ENCODE measurements at regions not wholly inside any gene's neighbourhood (a gene's known extent, or its start where the extent isn't known, plus 50 kb on each side); places are given as distances from the start of the nearest gene placed in this dataset.

- H3K27me3 ChIP-seq (ENCODE audit: control insufficient read depth, insufficient read depth, low read length): no peaks in the 10 kb centered on the region
- H3K27ac ChIP-seq (ENCODE audit: low read depth, low read length): no peak overlapping the region
- no peaks in the 10 kb centered on the region for H3K36me3 ChIP-seq (ENCODE audit: control insufficient read depth, insufficient read depth, low read length)
- H3K4me3 ChIP-seq (ENCODE audit: low read length): no peak overlapping the region
- no peaks in the 10 kb centered on the region for H3K4me1 ChIP-seq (ENCODE audit: control insufficient read depth, insufficient read depth, low read length)
- H3K9ac ChIP-seq (ENCODE audit: low read length): no peak overlapping the region
Measured at GRCh38 chr18:29644276-29644675, 1398.3 kb downstream of the DSC3 start.

- Histone ChIP-seq H3K27ac (ENCODE audit: low read depth, low read length) (no peak overlapping the region), H3K36me3 (ENCODE audit: control insufficient read depth, insufficient read depth, low read length) (no peaks in the 10 kb centered on the region), H3K4me3 (ENCODE audit: low read length) (no peak overlapping the region), H3K4me1 (ENCODE audit: control insufficient read depth, insufficient read depth, low read length) (no peaks in the 10 kb centered on the region), H3K9ac (ENCODE audit: low read length) (no peak overlapping the region), H3K27me3 (ENCODE audit: control insufficient read depth, insufficient read depth, low read length) (no peaks in the 10 kb centered on the region)
Measured at GRCh38 chr18:29629493-29630036, 1413.0 kb downstream of the DSC3 start.

DNA sequence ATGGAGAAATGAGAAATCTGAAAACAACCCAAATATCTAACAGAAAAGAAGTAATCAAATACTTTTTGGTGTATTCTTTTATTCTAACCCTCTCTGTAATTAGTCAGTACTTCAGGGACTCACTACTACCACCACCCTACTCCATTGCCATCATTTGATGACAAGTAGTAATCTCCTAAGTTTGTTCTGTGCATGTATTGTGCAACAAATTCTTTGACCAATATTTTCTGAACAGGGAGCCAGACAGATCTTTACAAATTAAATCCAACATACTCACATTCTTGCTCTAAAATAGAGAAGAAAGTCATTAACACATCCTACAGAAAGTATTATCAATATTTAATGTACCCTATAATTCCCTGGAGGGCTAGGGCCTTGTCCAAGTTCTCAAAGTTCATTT, 1416.4 kb downstream of the DSC3 start:
- Histone ChIP-seq H3K4me3 (ENCODE audit: low read length) (no peak overlapping the region), H3K4me1 (ENCODE audit: control insufficient read depth, insufficient read depth, low read length) (no peaks in the 10 kb centered on the region), H3K27me3 (ENCODE audit: control insufficient read depth, insufficient read depth, low read length) (no peaks in the 10 kb centered on the region), H3K36me3 (ENCODE audit: control insufficient read depth, insufficient read depth, low read length) (no peaks in the 10 kb centered on the region), H3K9ac (ENCODE audit: low read length) (no peak overlapping the region), H3K27ac (ENCODE audit: low read depth, low read length) (no peak overlapping the region)

GRCh38 chr18:29616867-29617266, 1425.7 kb downstream of the DSC3 start:
- Histone ChIP-seq H3K4me3 (ENCODE audit: low read length) (no peak overlapping the region), H3K27me3 (ENCODE audit: control insufficient read depth, insufficient read depth, low read length) (no peaks in the 10 kb centered on the region), H3K4me1 (ENCODE audit: control insufficient read depth, insufficient read depth, low read length) (no peaks in the 10 kb centered on the region), H3K36me3 (ENCODE audit: control insufficient read depth, insufficient read depth, low read length) (no peaks in the 10 kb centered on the region), H3K9ac (ENCODE audit: low read length) (no peak overlapping the region), H3K27ac (ENCODE audit: low read depth, low read length) (no peak overlapping the region)

DNA sequence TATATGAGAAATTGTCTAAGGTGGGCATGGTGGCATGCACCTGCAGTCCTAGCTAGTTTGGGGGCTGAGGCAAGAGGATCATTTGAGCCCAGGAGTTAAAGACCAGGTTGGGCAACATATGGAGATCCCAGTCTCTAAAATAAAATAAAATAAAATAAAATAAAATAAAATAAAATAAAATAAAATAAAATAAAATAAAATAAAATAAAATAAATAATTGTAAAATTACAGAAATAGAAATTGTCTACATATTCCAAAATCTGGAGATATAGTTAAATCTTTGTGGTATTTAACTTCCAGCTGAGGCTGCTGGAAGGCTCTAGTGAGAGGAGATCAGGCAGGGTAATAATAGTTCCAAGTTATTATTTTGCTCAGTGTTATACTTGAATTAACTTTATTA, 1432.1 kb upstream of the CDH2 start:
- no peaks in the 10 kb centered on the region for H3K36me3 ChIP-seq (ENCODE audit: control insufficient read depth, insufficient read depth, low read length)
- H3K27me3 ChIP-seq (ENCODE audit: control insufficient read depth, insufficient read depth, low read length): no peaks in the 10 kb centered on the region
- H3K9ac ChIP-seq (ENCODE audit: low read length): no peak overlapping the region
- H3K4me3 ChIP-seq (ENCODE audit: low read length): no peak overlapping the region
- no peak overlapping the region for H3K27ac ChIP-seq (ENCODE audit: low read depth, low read length)
- no peaks in the 10 kb centered on the region for H3K4me1 ChIP-seq (ENCODE audit: control insufficient read depth, insufficient read depth, low read length)

DNA sequence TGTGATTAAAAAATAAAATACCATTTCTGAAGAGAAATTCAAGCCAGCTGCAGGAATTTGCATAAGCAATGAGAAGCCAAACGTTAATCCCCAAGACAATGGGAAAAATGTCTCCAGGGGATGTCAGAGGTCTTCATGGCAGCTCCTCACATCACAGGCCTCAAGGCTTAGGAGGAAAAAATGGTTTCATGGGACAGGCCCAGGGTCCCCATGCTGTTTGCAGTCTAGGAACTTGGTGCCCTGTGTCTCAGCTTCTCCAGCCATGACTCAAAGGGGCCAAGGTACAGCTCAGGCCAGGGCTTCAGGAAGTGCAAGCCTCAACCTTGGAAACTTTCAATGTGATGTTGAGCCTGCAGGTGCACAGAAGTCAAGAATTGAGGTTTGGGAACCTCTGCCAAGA, 1428.4 kb upstream of the CDH2 start:
- Histone ChIP-seq H3K27ac (ENCODE audit: low read depth, low read length) (no peak overlapping the region), H3K4me1 (ENCODE audit: control insufficient read depth, insufficient read depth, low read length) (no peaks in the 10 kb centered on the region), H3K27me3 (ENCODE audit: control insufficient read depth, insufficient read depth, low read length) (no peaks in the 10 kb centered on the region), H3K36me3 (ENCODE audit: control insufficient read depth, insufficient read depth, low read length) (no peaks in the 10 kb centered on the region), H3K4me3 (ENCODE audit: low read length) (no peak overlapping the region), H3K9ac (ENCODE audit: low read length) (no peak overlapping the region)

- Histone ChIP-seq H3K36me3 (ENCODE audit: control insufficient read depth, insufficient read depth, low read length) (no peaks in the 10 kb centered on the region), H3K4me3 (ENCODE audit: low read length) (no peak overlapping the region), H3K9ac (ENCODE audit: low read length) (no peak overlapping the region), H3K27me3 (ENCODE audit: control insufficient read depth, insufficient read depth, low read length) (no peaks in the 10 kb centered on the region), H3K27ac (ENCODE audit: low read depth, low read length) (no peak overlapping the region), H3K4me1 (ENCODE audit: control insufficient read depth, insufficient read depth, low read length) (no peaks in the 10 kb centered on the region)
Measured at GRCh38 chr18:29596959-29597358, 1420.0 kb upstream of the CDH2 start.

DNA sequence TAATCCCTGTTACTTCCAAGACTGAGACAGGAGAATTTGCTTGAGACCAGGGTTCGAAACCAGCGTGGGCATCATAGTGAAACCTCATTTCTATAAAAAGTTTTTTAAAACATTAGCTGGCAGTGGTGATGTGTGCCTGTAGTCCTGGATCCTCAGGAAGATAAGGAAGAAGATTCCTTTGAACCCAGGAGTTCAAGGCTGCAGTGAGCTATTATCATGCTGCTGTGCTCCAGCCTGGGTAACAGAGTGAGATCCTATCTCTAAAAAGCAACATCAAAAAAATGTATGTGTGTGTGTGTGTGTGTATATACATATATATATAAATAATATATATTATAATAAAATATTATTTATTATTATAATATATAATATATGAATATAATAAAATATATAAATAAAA, 1417.6 kb upstream of the CDH2 start:
- no peaks in the 10 kb centered on the region for H3K36me3 ChIP-seq (ENCODE audit: control insufficient read depth, insufficient read depth, low read length)
- no peaks in the 10 kb centered on the region for H3K4me1 ChIP-seq (ENCODE audit: control insufficient read depth, insufficient read depth, low read length)
- no peak overlapping the region for H3K9ac ChIP-seq (ENCODE audit: low read length)
- no peak overlapping the region for H3K4me3 ChIP-seq (ENCODE audit: low read length)
- H3K27ac ChIP-seq (ENCODE audit: low read depth, low read length): no peak overlapping the region
- no peaks in the 10 kb centered on the region for H3K27me3 ChIP-seq (ENCODE audit: control insufficient read depth, insufficient read depth, low read length)

- Histone ChIP-seq H3K4me1 (ENCODE audit: control insufficient read depth, insufficient read depth, low read length) (no peaks in the 10 kb centered on the region), H3K27me3 (ENCODE audit: control insufficient read depth, insufficient read depth, low read length) (no peaks in the 10 kb centered on the region), H3K27ac (ENCODE audit: low read depth, low read length) (no peak overlapping the region), H3K36me3 (ENCODE audit: control insufficient read depth, insufficient read depth, low read length) (no peaks in the 10 kb centered on the region), H3K9ac (ENCODE audit: low read length) (no peak overlapping the region), H3K4me3 (ENCODE audit: low read length) (no peak overlapping the region)
Measured at GRCh38 chr18:29588446-29589100, 1411.6 kb upstream of the CDH2 start.

- Histone ChIP-seq H3K27ac (ENCODE audit: low read depth, low read length) (no peak overlapping the region), H3K36me3 (ENCODE audit: control insufficient read depth, insufficient read depth, low read length) (no peaks in the 10 kb centered on the region), H3K9ac (ENCODE audit: low read length) (no peak overlapping the region), H3K4me3 (ENCODE audit: low read length) (no peak overlapping the region), H3K4me1 (ENCODE audit: control insufficient read depth, insufficient read depth, low read length) (no peaks in the 10 kb centered on the region), H3K27me3 (ENCODE audit: control insufficient read depth, insufficient read depth, low read length) (no peaks in the 10 kb centered on the region)
Measured at GRCh38 chr18:29586210-29586609, 1409.3 kb upstream of the CDH2 start.

DNA sequence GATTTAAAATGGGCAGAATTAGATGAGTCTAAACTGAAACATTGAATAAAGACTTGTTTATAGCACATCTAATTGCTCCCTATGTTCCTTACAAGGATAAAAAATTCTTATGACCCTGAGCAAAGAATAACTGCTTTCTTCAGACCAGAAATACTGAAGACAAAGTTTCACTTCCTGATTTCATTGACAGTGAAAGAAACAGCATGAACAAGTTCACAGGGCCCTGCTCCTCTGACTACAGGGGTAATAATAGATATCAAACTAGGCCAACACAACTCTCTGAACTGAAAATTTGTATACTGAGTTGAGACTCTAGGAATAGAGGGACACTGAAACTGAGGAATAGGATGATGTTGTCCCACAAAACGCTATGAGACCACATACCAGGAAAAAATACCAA, 1383.3 kb upstream of the CDH2 start:
- H3K27me3 ChIP-seq (ENCODE audit: control insufficient read depth, insufficient read depth, low read length): no peaks in the 10 kb centered on the region
- no peaks in the 10 kb centered on the region for H3K4me1 ChIP-seq (ENCODE audit: control insufficient read depth, insufficient read depth, low read length)
- no peak overlapping the region for H3K4me3 ChIP-seq (ENCODE audit: low read length)
- H3K27ac ChIP-seq (ENCODE audit: low read depth, low read length): no peak overlapping the region
- H3K36me3 ChIP-seq (ENCODE audit: control insufficient read depth, insufficient read depth, low read length): no peaks in the 10 kb centered on the region
- no peak overlapping the region for H3K9ac ChIP-seq (ENCODE audit: low read length)

DNA sequence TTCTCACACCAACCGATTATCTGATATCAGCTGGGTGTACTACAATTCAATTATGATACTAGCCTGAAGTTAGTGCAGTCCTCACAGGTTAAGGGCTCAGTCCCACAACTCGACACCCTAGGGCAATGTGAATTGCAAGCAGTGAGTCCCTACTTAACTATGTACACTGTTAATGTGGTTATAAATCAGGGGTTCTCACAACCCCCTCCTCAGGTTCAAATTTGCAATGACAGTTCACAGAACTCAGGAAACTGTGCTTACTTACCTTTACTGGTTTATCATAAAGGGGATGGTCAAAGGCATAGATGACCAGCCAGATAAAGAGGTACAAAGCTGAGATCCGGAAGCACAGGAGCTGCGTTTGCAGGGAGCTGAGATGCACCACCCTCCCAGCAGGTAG, 1379.1 kb upstream of the CDH2 start:
- Histone ChIP-seq H3K27me3 (ENCODE audit: control insufficient read depth, insufficient read depth, low read length) (no peaks in the 10 kb centered on the region), H3K4me1 (ENCODE audit: control insufficient read depth, insufficient read depth, low read length) (no peaks in the 10 kb centered on the region), H3K36me3 (ENCODE audit: control insufficient read depth, insufficient read depth, low read length) (no peaks in the 10 kb centered on the region), H3K9ac (ENCODE audit: low read length) (no peak overlapping the region), H3K27ac (ENCODE audit: low read depth, low read length) (no peak overlapping the region), H3K4me3 (ENCODE audit: low read length) (no peak overlapping the region)

- H3K27me3 ChIP-seq (ENCODE audit: control insufficient read depth, insufficient read depth, low read length): no peaks in the 10 kb centered on the region
- H3K27ac ChIP-seq (ENCODE audit: low read depth, low read length): no peak overlapping the region
- no peaks in the 10 kb centered on the region for H3K4me1 ChIP-seq (ENCODE audit: control insufficient read depth, insufficient read depth, low read length)
- H3K9ac ChIP-seq (ENCODE audit: low read length): no peak overlapping the region
- no peak overlapping the region for H3K4me3 ChIP-seq (ENCODE audit: low read length)
- no peaks in the 10 kb centered on the region for H3K36me3 ChIP-seq (ENCODE audit: control insufficient read depth, insufficient read depth, low read length)
Measured at GRCh38 chr18:29549759-29550158, 1372.8 kb upstream of the CDH2 start.
